GM03348 (cell line): ENCODE measurements at regions not wholly inside any gene's neighbourhood (a gene's known extent, or its start where the extent isn't known, plus 50 kb on each side); places are given as distances from the start of the nearest gene placed in this dataset.

Experiments
- DNase-seq: peaks from one replicate; pipeline ENCODE4 v3.0.0; 2012; ENCODE audit warnings: low spot score

DNA sequence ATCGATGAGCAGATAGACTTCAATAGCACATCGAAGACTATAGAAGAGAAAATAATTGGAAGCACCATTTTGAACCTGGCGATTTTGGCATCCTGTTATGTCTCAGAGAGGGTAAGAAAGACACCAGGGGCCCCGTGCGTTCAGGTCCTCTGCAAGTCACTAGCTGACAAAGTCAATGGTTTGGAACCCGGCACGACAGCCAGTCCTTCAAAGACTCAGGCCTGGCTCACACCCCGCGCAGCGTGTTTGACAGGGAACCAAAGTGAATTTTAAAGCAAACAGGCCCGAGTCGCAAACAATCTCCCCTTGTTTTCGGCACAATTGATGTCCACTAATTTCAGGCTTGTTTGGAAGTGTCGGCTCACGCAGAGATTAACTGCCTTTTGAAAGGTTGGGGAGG, 716.6 kb downstream of the BRD1 start:
- DNase-seq = no peak

DNA sequence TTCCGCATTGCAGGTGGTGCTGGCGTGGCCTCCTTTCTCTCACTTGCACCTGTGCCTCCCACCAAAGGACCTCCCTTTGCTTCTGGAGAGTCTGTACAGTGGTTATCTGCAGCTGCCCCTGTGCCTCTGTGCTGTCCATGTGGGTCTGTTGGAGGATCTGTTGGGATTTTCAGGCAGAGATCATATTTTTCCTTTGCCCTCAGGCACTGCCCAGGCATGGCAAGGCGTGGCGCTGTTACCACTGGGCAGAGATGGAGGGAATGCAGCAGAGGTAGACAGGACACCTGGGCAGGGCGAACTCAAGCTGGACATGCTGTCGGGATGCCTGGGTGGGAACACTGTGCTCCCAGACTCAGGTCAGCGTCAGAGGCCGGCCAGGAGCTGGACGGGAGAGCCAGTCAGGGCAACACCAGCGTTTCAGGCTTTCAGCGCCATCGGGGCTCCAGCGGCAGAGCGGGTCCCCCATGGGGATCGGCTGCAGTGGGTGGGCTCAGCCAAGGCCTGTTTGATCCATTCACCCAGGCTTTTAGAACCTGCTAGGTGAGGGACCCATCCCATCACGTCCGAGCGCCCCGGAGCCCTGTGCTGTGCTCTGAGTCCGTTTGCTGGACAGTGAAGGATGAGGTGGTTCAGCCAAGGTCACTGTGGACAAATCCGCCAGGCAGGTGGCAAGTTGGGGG, 718.9 kb downstream of the BRD1 start:
- no peak for DNase-seq

DNA sequence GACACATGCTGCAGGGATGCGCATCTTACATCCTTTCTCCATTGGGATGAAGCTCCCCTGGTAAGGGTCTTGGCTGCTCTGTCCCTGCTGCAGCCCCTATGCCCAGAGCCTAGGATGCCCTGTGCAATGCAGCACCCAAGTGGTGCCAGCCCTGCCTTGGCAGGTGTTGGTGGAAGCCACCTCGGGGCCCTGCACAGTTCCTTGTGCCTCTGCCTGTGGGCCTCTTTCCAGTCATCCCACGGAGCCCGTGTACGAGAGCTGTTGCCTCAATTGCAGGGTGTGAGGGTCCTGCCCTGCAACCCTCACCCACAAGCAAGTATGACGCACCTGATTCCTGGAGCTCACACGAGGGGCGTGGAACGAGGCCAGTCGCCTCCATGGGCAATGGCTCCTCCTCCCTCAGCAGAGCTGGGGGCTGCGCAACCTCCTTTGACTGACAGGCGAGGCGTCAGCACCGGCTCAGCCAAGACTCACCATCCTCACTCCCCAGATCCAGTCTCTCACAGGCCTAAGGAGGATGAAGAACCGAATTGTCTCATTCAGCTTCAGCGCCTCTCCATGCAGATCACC, 719.6 kb downstream of the BRD1 start:
- DNase-seq = no peak

GRCh38 chr22:49107561-49107960, 720.1 kb downstream of the BRD1 start:
- DNase-seq = no peak

DNA sequence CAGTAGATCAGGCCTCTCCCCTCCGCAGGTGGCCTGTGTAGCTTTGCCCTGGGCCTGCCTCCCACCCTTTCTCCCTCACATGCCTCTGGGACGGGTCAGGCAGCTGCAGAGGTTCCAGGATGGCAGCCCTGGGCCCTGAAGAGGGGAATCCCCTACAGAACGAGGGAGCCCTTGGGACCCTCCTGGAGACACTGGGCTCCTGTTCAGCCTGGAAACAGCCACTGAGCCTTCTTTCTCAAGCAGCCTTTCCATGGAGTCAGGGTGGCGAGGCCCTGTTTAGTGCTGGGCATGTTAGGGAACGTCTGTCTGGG, 720.9 kb downstream of the BRD1 start:
- DNase-seq = no peak

DNA sequence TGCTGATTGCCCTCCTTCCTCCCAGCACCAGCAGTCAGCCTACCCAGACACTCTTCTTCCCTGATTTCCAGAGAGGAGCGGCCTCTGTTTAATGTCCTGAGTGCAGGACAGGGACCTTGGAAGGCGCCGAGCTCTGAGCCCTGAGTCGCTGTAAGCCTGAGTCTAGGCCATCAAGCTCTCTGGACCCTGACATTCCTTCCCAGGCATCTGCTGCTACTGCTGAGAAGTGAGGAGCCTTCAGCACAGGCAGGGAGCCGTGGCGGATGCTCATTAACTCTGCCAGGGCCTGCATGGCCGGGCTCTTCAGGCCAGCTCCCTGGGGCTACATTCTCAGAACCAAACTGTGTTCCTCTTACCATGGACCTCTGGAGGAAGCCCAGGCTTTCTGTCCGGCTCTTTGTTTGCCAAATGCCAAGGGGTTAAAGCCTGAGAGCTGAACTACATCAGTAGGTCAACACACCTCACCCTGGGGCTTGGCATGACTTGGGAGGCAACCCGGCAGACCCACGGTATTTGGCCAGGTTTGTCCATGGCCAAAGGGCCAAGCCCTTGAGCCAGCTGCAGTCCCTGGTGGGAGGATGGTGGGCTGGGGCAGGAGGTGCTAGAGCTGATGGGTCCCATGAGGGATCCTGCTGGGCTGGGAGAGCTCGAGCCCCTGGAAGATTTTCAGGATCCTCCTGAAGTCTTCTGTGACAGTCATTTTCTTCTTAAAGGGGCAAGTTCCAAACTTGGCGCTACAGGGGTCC, 721.4 kb downstream of the BRD1 start:
- no peak for DNase-seq

GRCh38 chr22:49104434-49104833, 723.2 kb downstream of the BRD1 start:
- DNase-seq = no peak

GRCh38 chr22:49103314-49104059, 724.2 kb downstream of the BRD1 start:
- DNase-seq = no peak

DNA sequence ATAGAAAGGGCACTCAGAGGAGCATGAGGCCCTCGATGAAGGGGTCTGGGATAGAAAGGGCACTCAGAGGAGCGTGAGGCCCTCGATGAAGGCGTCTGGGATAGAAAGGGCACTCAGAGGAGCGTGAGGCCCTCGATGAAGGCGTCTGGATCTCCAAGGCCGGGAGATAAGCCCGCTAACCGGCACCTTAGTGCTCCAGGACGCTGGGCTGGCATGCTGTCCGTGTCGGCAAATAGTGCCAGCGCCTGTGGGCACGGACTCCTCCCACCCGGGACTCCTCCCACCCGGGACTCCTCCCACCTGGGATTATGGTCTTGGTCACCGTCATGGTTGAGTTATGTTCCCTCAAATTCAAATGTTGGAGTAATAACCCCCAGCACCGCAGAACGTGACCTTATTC, 725.3 kb downstream of the BRD1 start:
- no peak for DNase-seq

DNA sequence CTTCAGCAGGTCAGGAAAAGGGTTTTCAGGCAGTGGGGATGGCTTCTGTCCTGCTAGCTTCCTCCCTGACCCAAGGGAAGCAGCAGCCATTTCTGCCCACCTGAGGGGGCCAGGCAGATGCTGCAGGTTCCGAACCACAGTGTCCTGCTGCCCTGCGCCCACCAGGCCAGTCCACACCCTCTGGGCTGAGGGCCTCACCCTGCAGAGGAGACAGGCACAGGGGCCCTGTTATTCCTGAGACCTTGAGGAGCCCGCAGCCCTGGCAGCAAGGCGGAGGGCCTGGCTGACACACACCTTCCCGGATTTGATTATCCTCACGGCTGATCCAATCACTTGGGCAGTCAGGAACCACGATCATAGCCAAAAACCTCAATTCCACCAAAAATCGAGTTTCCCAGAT, 725.8 kb downstream of the BRD1 start:
- no peak for DNase-seq

- DNase-seq = no peak
Measured at GRCh38 chr22:49101225-49101624, 726.4 kb downstream of the BRD1 start.

DNA sequence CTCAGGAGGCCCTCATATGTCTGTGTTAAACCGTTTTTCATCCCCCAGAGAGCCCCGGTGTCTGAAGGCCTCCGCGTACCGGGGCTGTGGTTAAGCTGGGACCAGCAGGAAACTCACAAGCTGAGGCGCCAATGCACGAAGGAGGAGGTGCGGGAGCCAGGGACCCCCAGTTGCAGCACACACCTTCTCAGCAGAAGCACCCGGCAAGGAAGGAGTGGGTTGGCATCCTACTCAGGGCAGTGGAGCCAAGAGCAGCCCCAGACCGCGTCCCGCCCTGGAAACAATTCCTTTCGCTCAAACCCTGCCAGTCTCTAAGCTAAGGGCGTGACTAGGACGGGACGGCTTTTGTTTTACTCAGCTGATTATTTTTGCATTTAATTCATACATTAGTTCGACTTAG, 726.9 kb downstream of the BRD1 start:
- no peak for DNase-seq

- no peak for DNase-seq
Measured at GRCh38 chr22:49100316-49100715, 727.4 kb downstream of the BRD1 start.

DNA sequence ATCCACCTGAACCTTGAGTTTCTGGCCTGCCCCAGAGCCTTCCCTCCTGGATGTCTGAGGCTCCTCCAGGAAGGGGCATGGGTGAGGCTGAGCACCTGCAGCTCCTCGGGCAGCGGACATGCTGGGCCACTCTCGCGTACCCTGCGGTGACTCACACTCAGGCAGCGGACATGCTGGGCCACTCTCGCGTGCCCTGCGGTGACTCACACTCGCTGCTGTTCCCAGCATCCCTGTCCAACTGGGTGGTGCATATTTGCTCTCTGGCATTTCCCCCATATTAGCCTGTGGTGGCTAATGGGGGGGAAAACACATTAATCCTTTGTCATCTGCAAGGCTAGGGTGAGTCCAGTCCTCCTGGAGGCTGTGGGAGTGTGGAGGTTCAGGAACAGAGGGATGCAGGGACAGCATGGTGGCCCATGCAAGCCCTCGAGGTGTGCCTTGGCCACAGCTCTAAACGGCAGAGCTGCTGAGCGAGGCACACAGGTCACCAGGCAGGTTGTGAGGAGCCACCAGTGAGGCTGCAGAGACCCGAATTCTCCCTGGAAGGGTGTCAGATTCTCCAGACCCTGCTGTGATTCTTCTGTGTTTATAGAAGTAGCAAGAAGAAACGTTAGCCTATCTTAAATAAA, 728.1 kb downstream of the BRD1 start:
- DNase-seq = no peak

GRCh38 chr22:49099089-49099488, 728.6 kb downstream of the BRD1 start:
- DNase-seq = no peak

DNA sequence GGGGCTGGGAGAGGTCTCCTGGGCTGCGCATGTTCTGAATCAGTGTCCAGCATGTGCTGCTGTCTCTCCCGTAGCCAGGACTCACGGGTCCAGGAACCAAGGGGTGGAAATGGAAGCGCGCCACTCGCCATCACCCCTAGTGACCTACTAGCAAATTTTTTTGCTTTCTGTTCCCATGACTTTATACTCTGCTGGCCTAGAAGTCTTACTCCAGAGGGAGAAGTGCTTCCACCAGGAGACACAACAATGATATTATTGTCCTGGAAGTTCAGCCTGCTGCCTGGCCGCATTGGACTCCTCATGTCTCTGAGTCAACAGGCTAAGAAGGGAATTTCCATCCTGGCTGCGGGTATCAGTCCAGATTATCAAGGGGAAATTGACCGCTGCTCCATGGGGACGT, 729.7 kb downstream of the BRD1 start:
- no peak for DNase-seq

DNA sequence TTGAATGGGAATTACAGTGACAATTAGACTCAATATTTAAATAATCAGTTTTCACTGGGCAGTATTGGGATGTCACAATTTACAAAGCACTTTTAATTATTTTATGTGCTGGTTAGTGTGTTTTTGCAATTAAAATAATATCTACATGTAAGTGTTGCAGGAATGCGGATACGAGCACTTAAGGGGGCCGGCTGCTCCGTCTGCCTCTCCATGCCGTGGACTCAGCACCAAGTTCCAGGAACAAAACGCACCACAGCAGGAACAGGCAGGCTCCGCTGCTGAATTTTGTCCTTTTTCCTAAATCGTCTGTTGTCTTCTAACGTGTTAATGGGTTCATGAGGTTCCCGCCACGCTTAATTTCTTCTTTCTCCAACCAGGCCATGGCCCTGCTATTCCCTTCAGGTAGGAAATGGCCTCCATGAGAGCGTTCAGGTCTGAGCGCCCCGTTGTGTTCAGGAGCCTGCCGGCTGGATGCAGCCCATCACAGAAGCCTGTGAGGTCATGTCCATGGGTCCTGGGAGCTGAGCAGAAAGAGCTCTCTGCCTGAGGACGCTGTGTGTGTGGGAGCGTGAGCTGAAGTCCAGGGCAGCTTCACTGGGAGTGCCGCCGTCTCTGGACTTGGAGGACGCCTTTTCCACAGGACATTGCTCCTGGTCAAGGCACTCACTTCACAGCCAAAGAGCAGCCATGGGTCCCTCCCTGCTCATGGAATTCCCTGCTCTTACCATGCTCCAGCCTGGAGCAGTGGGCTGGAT, 730.3 kb downstream of the BRD1 start:
- no peak for DNase-seq

DNA sequence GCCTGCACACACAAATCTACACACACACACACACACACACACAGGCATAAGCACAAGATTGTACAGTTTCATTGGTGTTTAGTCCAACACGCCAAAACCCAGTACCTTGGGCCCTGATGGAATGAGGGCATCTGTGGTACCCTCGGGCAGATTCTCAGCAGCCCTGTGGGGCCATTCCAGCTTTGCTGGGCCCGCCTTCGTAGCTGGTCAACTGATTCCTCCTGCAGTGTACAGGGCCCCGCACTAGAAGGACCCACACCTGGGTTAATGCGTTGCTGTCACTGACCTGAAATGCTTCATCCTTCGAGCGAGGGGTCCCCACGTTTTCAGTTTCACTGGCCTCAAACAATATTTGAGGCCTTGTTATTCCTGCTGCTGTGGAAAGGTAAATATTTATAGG, 731.2 kb downstream of the BRD1 start:
- no peak for DNase-seq

DNA sequence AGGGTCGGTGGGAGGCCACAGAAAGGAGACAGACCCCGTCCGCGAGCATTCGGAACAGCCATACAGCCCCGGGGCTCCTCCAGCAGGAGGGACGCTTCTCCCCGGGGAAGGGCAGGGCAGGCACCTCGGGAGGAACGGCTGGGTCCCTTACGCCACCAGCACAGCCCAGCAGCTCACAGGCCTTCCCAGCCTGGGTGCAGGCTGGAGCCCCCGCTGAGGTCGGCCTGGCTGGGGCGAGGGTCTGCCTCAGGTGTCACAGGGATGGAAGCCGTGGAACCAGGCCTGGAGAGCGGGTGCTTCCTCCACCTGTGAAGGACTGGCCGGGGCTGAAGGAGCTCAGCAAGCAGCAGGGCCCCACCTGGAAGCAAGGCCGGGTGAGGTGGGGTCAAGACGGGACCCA, 732.3 kb downstream of the BRD1 start:
- DNase-seq = no peak

- DNase-seq = no peak
Measured at GRCh38 chr22:49094858-49095257, 732.8 kb downstream of the BRD1 start.

GRCh38 chr22:49094151-49094550, 733.5 kb downstream of the BRD1 start:
- DNase-seq = no peak
